ENCODE measurements at regions not wholly inside any gene's neighbourhood (a gene's known extent, or its start where the extent isn't known, plus 50 kb on each side); places are given as distances from the start of the nearest gene placed in this dataset.

DNA sequence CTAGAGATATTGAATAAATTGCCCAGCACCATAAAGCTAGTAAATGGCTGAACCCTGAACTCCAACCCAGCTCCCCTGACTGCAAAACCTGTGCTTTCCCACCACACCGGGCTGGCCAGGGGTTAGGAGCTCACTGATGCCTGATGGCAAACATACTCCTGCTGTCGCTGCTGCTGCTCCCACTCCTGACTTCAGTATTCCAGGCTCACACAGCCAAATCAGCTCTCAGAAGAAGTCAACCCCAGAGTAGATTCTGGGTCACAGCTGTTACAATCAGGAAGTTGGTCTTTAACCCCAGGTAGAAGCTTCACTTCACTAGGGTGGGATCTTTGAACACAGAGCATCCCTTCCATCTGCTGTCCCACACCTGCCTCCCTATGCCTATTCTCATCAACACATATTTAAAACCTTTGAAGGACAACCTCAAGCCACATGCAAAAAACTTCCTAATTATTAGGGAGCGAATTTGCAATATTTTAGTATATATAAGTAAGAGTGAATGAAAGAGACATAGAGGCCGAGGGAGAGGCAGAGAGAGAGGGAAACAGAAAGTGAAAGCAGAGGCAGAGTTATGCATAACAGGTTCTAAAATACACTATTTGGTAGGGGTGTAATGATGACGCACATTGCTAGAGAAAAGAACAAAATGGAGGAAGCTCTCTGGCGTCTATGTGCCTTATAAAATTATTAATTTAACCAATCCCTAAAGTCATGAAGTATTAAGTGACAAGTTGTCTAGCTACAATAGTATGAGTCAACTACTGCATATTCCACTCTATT is 99.4 kb upstream of the SERP2 start:
- DNase-seq (no peak), FAIRE-seq (peak; percentile 90), ATAC-seq (peak; percentile 63 to 92 (median 87))
- TF ChIP-seq, protein P1, sequence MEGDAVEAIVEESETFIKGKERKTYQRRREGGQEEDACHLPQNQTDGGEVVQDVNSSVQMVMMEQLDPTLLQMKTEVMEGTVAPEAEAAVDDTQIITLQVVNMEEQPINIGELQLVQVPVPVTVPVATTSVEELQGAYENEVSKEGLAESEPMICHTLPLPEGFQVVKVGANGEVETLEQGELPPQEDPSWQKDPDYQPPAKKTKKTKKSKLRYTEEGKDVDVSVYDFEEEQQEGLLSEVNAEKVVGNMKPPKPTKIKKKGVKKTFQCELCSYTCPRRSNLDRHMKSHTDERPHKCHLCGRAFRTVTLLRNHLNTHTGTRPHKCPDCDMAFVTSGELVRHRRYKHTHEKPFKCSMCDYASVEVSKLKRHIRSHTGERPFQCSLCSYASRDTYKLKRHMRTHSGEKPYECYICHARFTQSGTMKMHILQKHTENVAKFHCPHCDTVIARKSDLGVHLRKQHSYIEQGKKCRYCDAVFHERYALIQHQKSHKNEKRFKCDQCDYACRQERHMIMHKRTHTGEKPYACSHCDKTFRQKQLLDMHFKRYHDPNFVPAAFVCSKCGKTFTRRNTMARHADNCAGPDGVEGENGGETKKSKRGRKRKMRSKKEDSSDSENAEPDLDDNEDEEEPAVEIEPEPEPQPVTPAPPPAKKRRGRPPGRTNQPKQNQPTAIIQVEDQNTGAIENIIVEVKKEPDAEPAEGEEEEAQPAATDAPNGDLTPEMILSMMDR (IDR thresholded peaks at IDR 0.05), result no peak
- intact Hi-C loops (cut with DNase I), result no loop called here
- 72 to 79% methylated on average over 6 of the region's 6 CpGs for WGBS, 2 donors
- peak overlapping the region in 3 of 4 donors; percentile 10 to 45 (median 18) for H3K27ac ChIP-seq
- H3K4me1 ChIP-seq, result peaks cover 0 to 7% (median 6%) of the 10 kb centered on the region in 3 donors
- H3K4me3 ChIP-seq, result no peak overlapping the region
- H3K36me3 ChIP-seq, result no peaks in the 10 kb centered on the region
- H3K27me3 ChIP-seq, result no peaks in the 10 kb centered on the region
- H3K9me3 ChIP-seq, result no peaks in the 10 kb centered on the region

DNA sequence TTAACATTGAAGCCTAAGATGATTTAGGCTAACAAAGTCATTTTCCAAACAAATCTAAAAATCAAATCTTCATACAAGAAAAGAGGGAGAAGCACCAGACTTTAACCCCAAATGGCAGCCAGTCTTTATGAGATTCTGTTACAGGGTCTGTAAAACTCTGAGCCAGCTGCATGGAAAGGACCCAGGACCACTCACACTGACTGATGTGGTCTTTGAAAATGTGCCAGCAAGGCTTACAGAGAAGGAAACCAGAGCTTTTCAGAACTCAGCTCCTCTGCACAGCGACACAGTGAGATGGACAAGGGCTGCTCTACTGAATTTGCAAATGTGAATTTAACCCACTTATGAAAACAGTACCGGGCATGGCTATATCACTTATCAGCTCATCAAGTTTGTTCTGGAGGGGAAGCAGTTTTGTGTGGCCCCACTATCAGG is 98.8 kb upstream of the SERP2 start:
- TF ChIP-seq, protein P1 (IDR thresholded peaks at IDR 0.05), result no peak
- no peak for DNase-seq
- Histone ChIP-seq H3K27me3 (no peaks in the 10 kb centered on the region), H3K9me3 (no peaks in the 10 kb centered on the region), H3K36me3 (no peaks in the 10 kb centered on the region), H3K27ac (peak overlapping the region in 3 of 4 donors; percentile 10 to 45 (median 12)), H3K4me3 (no peak overlapping the region), H3K4me1 (peaks cover 0 to 7% (median 6%) of the 10 kb centered on the region in 3 donors)
- intact Hi-C loops (cut with DNase I), result no loop called here
- WGBS, 2 donors, result 88 to 92% methylated on average over 2 of the region's 2 CpGs
- no peak for FAIRE-seq
- peak in 2 of 4 donors; percentile 8 to 26 for ATAC-seq

DNA sequence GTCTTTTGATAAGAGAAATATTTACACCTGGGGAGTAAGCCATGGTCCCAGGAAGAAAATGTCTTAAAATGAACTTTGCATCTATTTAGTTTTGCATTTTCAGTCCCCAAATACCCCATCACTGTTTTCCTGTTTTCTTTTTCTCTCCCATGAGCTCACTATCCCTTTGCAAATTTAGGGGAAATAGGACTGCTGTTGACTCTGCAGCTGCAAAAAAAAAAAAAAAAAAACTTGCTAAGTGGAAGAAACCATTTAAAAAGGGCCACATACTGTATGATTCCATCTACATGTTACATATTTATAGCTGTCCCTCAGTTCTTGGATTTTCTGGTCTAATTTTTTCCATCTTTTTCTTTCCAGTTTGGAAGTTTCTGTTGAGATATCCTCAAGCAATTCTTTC is 98.2 kb upstream of the SERP2 start:
- intact Hi-C loops (cut with DNase I), result no loop called here
- no peak overlapping the region for H3K27ac ChIP-seq
- FAIRE-seq (no peak), ATAC-seq (no peak), DNase-seq (no peak)
- peaks cover 0 to 7% (median 6%) of the 10 kb centered on the region in 3 donors for H3K4me1 ChIP-seq
- no peaks in the 10 kb centered on the region for H3K9me3 ChIP-seq
- no peak overlapping the region for H3K4me3 ChIP-seq
- H3K27me3 ChIP-seq, result no peaks in the 10 kb centered on the region
- TF ChIP-seq, protein P1 (IDR thresholded peaks at IDR 0.05), result no peak
- H3K36me3 ChIP-seq, result no peaks in the 10 kb centered on the region

DNA sequence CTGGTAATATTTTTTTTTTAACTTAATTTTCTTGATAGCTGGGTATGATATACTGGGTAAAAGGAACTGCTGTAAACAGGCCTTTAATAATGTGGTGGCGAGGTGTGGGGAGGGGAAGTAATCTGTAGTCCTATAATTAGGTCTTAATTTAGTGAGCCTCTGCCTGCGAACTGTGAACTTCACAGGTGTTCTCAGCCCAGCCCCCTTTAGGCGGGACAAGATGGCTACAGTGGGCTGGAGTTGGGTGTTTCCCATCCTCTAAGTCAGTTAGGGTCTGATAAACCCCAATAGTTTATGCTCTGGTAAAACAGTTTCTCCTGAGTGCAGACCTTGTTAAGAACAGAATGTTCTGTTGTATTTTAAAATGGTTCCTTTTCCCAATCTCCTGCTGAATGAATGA is 97.6 kb upstream of the SERP2 start:
- FAIRE-seq (no peak), DNase-seq (no peak), ATAC-seq (no peak)
- Histone ChIP-seq H3K36me3 (no peaks in the 10 kb centered on the region), H3K4me1 (peaks cover 0 to 7% (median 6%) of the 10 kb centered on the region in 3 donors), H3K4me3 (no peak overlapping the region), H3K27me3 (no peaks in the 10 kb centered on the region), H3K9me3 (no peaks in the 10 kb centered on the region), H3K27ac (no peak overlapping the region)
- TF ChIP-seq, protein P1 (IDR thresholded peaks at IDR 0.05), result no peak
- intact Hi-C loops (cut with DNase I), result no loop called here
- WGBS, 2 donors, result 94 to 98% methylated on average over 3 of the region's 3 CpGs

DNA sequence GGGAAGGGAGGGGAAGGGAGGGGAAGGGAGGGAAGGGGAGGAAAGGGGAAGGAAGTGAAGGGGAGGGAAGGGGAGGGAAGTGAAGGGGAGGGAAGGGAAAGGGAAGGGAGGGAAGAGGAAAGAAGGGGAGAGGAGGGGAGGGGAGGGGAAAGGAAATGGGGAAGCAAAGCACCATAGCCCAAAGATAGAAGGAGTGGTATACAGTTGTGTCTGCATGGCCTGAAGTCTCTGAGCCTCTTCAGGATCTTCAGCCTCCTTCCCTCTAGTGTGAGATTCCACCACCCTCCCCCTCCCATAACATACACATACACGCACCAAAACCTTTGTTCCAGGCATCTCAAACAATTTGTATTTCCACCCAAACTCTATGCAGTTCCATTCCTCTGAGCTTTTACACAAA is 96.2 kb upstream of the SERP2 start:
- 89 to 92% methylated on average over 1 of the region's 1 CpG for WGBS, 2 donors
- Histone ChIP-seq H3K9me3 (no peaks in the 10 kb centered on the region), H3K4me3 (no peak overlapping the region), H3K4me1 (peaks cover 0 to 7% (median 6%) of the 10 kb centered on the region in 3 donors), H3K27me3 (no peaks in the 10 kb centered on the region), H3K36me3 (no peaks in the 10 kb centered on the region), H3K27ac (no peak overlapping the region)
- intact Hi-C loops (cut with DNase I), result no loop called here
- ATAC-seq (no peak), FAIRE-seq (no peak), DNase-seq (no peak)
- TF ChIP-seq, protein P1 (IDR thresholded peaks at IDR 0.05), result no peak
